Colonic mucosa (tissue), 4 donors: ENCODE measurements at regions not wholly inside any gene's neighbourhood (a gene's known extent, or its start where the extent isn't known, plus 50 kb on each side); places are given as distances from the start of the nearest gene placed in this dataset.

Source experiments
- DNase-seq: peaks from one replicate; pipeline ENCODE4 v3.0.0-alpha.2; 2020
- H3K27ac ChIP-seq: fragments of 200-600 bp; one replicate; pipeline ENCODE4 v1.8.0; 2021
- H3K27me3 ChIP-seq: fragments of 200-600 bp; one replicate; pipeline ENCODE4 v1.8.0; 2021
- H3K36me3 ChIP-seq: fragments of 200-600 bp; one replicate; pipeline ENCODE4 v1.8.0; 2021
- H3K4me1 ChIP-seq: fragments of 200-600 bp; one replicate; pipeline ENCODE4 v1.8.0; 2021; ENCODE audit warnings: mild to moderate bottlenecking
- H3K4me3 ChIP-seq: fragments of 200-600 bp; one replicate; pipeline ENCODE4 v1.8.0; 2021
- H3K9ac ChIP-seq, 2 donors: one replicate each; pipeline ENCODE4 v1.7.0; 2013; ENCODE audit warnings: control low read depth in 2 of 2, low read depth in 2 of 2, low read length in 2 of 2
- H3K9me3 ChIP-seq: fragments of 200-600 bp; one replicate; pipeline ENCODE4 v1.8.0; 2021
- CTCF ChIP-seq: fragments of 200-600 bp; IDR thresholded peaks from one replicate; pipeline ENCODE4 v1.8.0; 2022; ENCODE audit warnings: antibody characterized with exemption, mild to moderate bottlenecking
- intact Hi-C: fragments of 100-400 bp; cut with DNase I; formaldehyde crosslinking; loops from one replicate; pipeline ENCODE4 v1.14.1; 2022
- donor health status: healthy.
- donor health status: DM: no; HTN: no; CAD: no.
- donor health status: DM: no; HTN: no; CAD: no.

GRCh38 chr2:128967646-128968045 lies 649.0 kb upstream of the HS6ST1 start:
- no peak overlapping the region for H3K27ac ChIP-seq
- no peak overlapping the region for H3K9ac ChIP-seq
- intact Hi-C loops = no loop called here
- H3K4me3 ChIP-seq = no peak overlapping the region
- no peaks in the 10 kb centered on the region for H3K27me3 ChIP-seq
- H3K4me1 ChIP-seq = no peaks in the 10 kb centered on the region
- H3K36me3 ChIP-seq = no peaks in the 10 kb centered on the region
- no peaks in the 10 kb centered on the region for H3K9me3 ChIP-seq
- TF ChIP-seq CTCF = no peak
- no peak for DNase-seq

DNA sequence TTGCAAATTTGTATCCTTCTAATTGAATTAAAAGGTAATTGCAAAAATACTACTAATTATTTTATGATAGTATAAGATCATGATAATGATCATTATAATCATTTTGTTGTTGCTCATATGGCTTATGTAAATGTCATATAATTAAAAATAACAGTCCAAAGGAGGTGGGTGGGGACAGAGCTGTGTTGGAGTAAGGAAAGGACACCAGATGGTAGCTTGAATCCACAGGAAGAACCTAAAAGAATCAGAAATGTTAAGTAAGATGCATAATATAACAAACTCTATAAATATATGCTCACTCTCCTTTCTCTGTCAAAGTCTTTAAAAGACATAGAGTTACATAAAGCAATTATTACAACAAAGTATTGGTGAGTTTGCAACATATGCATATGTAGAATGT lies 650.7 kb upstream of the HS6ST1 start:
- no peaks in the 10 kb centered on the region for H3K4me1 ChIP-seq
- H3K27ac ChIP-seq = no peak overlapping the region
- no peaks in the 10 kb centered on the region for H3K36me3 ChIP-seq
- intact Hi-C loops = no loop called here
- DNase-seq = no peak
- no peak for TF ChIP-seq CTCF
- H3K4me3 ChIP-seq = no peak overlapping the region
- no peak overlapping the region for H3K9ac ChIP-seq
- H3K9me3 ChIP-seq = no peaks in the 10 kb centered on the region
- H3K27me3 ChIP-seq = no peaks in the 10 kb centered on the region

GRCh38 chr2:128970332-128971116 lies 651.9 kb upstream of the HS6ST1 start:
- Histone ChIP-seq H3K27ac (no peak overlapping the region), H3K27me3 (no peaks in the 10 kb centered on the region), H3K4me1 (no peaks in the 10 kb centered on the region), H3K9me3 (no peaks in the 10 kb centered on the region), H3K4me3 (no peak overlapping the region), H3K9ac (no peak overlapping the region), H3K36me3 (no peaks in the 10 kb centered on the region)
- no peak for TF ChIP-seq CTCF
- intact Hi-C loops = no loop called here
- no peak for DNase-seq

GRCh38 chr2:128973566-128973965 lies 654.9 kb upstream of the HS6ST1 start:
- intact Hi-C loops = no loop called here
- no peak for DNase-seq
- no peaks in the 10 kb centered on the region for H3K4me1 ChIP-seq
- H3K36me3 ChIP-seq = no peaks in the 10 kb centered on the region
- no peaks in the 10 kb centered on the region for H3K27me3 ChIP-seq
- TF ChIP-seq CTCF = no peak
- no peak overlapping the region for H3K9ac ChIP-seq
- no peak overlapping the region for H3K27ac ChIP-seq
- H3K4me3 ChIP-seq = no peak overlapping the region
- H3K9me3 ChIP-seq = no peaks in the 10 kb centered on the region

DNA sequence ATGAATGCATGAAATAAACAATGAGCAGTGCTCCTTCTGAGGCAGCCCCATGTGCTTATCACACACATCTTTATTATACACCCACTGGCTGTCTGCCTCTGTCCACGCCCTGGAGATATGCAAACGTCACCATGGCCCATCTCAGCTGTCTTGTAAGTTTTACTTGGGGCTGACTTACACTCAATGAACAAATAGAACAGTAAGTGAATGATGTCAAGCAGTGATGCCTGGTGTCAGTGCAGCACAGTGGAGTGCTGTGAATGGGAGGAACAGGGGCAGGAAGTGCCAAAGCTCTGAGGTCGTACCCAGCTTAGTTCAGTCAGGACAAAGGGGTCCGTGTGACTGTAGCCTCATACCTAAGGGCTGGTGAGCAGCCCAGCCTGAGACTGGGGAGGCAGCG lies 659.5 kb upstream of the HS6ST1 start:
- no peak overlapping the region for H3K4me3 ChIP-seq
- no peaks in the 10 kb centered on the region for H3K36me3 ChIP-seq
- no peaks in the 10 kb centered on the region for H3K4me1 ChIP-seq
- intact Hi-C loops = no loop called here
- no peak overlapping the region for H3K27ac ChIP-seq
- TF ChIP-seq CTCF = no peak
- no peaks in the 10 kb centered on the region for H3K9me3 ChIP-seq
- no peak overlapping the region for H3K9ac ChIP-seq
- no peaks in the 10 kb centered on the region for H3K27me3 ChIP-seq
- no peak for DNase-seq
